HepG2 (cell line): ENCODE measurements at regions not wholly inside any gene's neighbourhood (a gene's known extent, or its start where the extent isn't known, plus 50 kb on each side); places are given as distances from the start of the nearest gene placed in this dataset.
A peak's percentile ranks its signal among the peaks of the same experiment; 100 is the strongest.

Experiments used
- CEBPZ ChIP-seq: IDR thresholded peaks from 2 replicates; pipeline ENCODE4 v1.6.1; 2012; ENCODE audit warnings: low read length, improper control_type of control experiment
- ESRRA ChIP-seq: sonication (generic); formaldehyde crosslinking; IDR thresholded peaks from 2 replicates; pipeline ENCODE4 v1.5.1; 2020; ENCODE audit warnings: mild to moderate bottlenecking, low read depth, missing genetic modification reagents
- FOXM1 ChIP-seq: sonication (generic); formaldehyde crosslinking; IDR thresholded peaks from 2 replicates; pipeline ENCODE4 v1.5.0; 2020; ENCODE audit warnings: missing genetic modification reagents
- KDM3A ChIP-seq: IDR thresholded peaks from 2 replicates; pipeline ENCODE4 v1.6.1; 2018; ENCODE audit warnings: low read depth, missing compliant biosample characterization
- MLXIP ChIP-seq: sonication (generic); formaldehyde crosslinking; IDR thresholded peaks from 2 replicates; pipeline ENCODE4 v1.9.0; 2021; ENCODE audit warnings: missing genetic modification reagents, borderline replicate concordance
- NCOR1 ChIP-seq: fragments of 200-600 bp; sonication (generic); IDR thresholded peaks from 2 replicates; pipeline ENCODE4 v1.7.0; 2017; ENCODE audit warnings: antibody characterized with exemption, low read length, borderline replicate concordance
- NRL ChIP-seq: sonication (generic); formaldehyde crosslinking; IDR thresholded peaks from 2 replicates; pipeline ENCODE4 v1.5.0; 2020; ENCODE audit warnings: missing genetic modification reagents, mild to moderate bottlenecking, moderate library complexity, borderline replicate concordance
- SIN3B ChIP-seq: fragments of 150-350 bp; IDR thresholded peaks from 2 replicates; pipeline ENCODE4 v1.6.1; 2014; ENCODE audit warnings: low read length
- SOX5 ChIP-seq: IDR thresholded peaks from 2 replicates; pipeline ENCODE4 v1.6.1; 2016; ENCODE audit warnings: borderline replicate concordance
- TCF7 ChIP-seq: sonication (generic); IDR thresholded peaks from 2 replicates; pipeline ENCODE4 v1.6.1; 2016; ENCODE audit warnings: antibody characterized with exemption, low read depth
- TRIM22 ChIP-seq: fragments of 450-650 bp; IDR thresholded peaks from 2 replicates; pipeline ENCODE4 v1.6.1; 2017
- UBTF ChIP-seq: sonication (generic); formaldehyde crosslinking; IDR thresholded peaks from 2 replicates; pipeline ENCODE4 v1.4.0; 2020; ENCODE audit warnings: mild to moderate bottlenecking, missing genetic modification reagents
- WIZ ChIP-seq: sonication (generic); formaldehyde crosslinking; IDR thresholded peaks from 2 replicates; pipeline ENCODE4 v1.5.1; 2020; ENCODE audit warnings: mild to moderate bottlenecking, missing genetic modification reagents
- ZMYM4 ChIP-seq: sonication (generic); formaldehyde crosslinking; IDR thresholded peaks from 2 replicates; pipeline ENCODE4 v1.8.1; 2023; ENCODE audit warnings: mild to moderate bottlenecking, missing genetic modification reagents
- ZNF225 ChIP-seq: sonication (generic); formaldehyde crosslinking; IDR thresholded peaks from 2 replicates; pipeline ENCODE4 v1.4.0; 2020; ENCODE audit warnings: mild to moderate bottlenecking, missing genetic modification reagents
- ZNF451 ChIP-seq: sonication (generic); formaldehyde crosslinking; IDR thresholded peaks from 2 replicates; pipeline ENCODE4 v1.5.0; 2020; ENCODE audit warnings: mild to moderate bottlenecking, missing genetic modification reagents
- ZNF556 ChIP-seq: sonication (generic); formaldehyde crosslinking; IDR thresholded peaks from 2 replicates; pipeline ENCODE4 v1.4.0; 2020; ENCODE audit warnings: mild to moderate bottlenecking, missing genetic modification reagents, borderline replicate concordance
- ZNF607 ChIP-seq: sonication (generic); formaldehyde crosslinking; IDR thresholded peaks from 2 replicates; pipeline ENCODE4 v1.5.1; 2020; ENCODE audit warnings: missing genetic modification reagents, mild to moderate bottlenecking, borderline replicate concordance
- ZNF768 ChIP-seq: sonication (generic); formaldehyde crosslinking; IDR thresholded peaks from 2 replicates; pipeline ENCODE4 v1.4.0; 2020; ENCODE audit warnings: missing genetic modification reagents
- ZSCAN20 ChIP-seq: sonication (generic); formaldehyde crosslinking; IDR thresholded peaks from 2 replicates; pipeline ENCODE4 v1.4.0; 2020; ENCODE audit warnings: missing genetic modification reagents, mild to moderate bottlenecking, borderline replicate concordance
- ZSCAN31 ChIP-seq: sonication (generic); formaldehyde crosslinking; IDR thresholded peaks from 2 replicates; pipeline ENCODE4 v1.5.0; 2020; ENCODE audit warnings: low read depth, mild to moderate bottlenecking, missing genetic modification reagents

GRCh38 chr9:117491491-117491890, 76.6 kb upstream of the ASTN2 start (continued):
- TF ChIP-seq ZNF451 (CRISPR knock-in tag) (no peak), KDM3A (CRISPR knock-in tag) (no peak), ZNF556 (no peak; the same call in 1 of the 2 replicates), WIZ (CRISPR knock-in tag) (peak; percentile 20; the same call in 1 of the 2 replicates), NCOR1 (peak; percentile 95), TCF7 (peak; percentile 48; the same call in 1 of the 2 replicates), UBTF (CRISPR knock-in tag) (no peak), FOXM1 (no peak), ZMYM4 (CRISPR knock-in tag) (peak; percentile 78), ESRRA (peak; percentile 82; the same call in 1 of the 2 replicates), ZSCAN20 (CRISPR knock-in tag) (no peak), SOX5 (CRISPR knock-in tag) (peak; percentile 99), SIN3B (no peak), ZNF768 (CRISPR knock-in tag) (no peak), ZNF607 (CRISPR knock-in tag) (no peak), ZSCAN31 (no peak), NRL (CRISPR knock-in tag) (no peak), CEBPZ (no peak), TRIM22 (no peak), MLXIP (CRISPR knock-in tag) (no peak), ZNF225 (CRISPR knock-in tag) (no peak)
